ENCODE measurements at regions not wholly inside any gene's neighbourhood (a gene's known extent, or its start where the extent isn't known, plus 50 kb on each side); places are given as distances from the start of the nearest gene placed in this dataset.

DNA sequence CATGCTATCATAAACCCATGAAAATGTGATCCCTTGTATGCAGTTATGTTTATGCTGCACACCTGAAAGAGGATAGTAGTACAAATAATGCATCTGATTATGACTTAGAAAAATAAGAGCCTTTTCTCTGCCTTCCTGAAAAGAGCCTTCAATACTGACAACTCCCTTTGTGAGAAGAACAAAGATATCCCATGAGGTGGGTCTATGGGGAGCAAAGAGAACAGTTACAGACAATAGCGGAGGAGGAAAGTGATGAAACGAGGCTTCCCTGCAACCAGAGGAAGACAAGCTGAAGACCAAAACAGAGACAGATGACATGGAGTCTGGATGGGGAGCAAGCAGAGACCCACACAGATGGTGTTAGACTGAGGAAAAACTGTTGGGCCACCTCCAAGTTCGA lies 598.3 kb upstream of the PLXNA2 start:
- ATAC-seq (no peak), FAIRE-seq (no peak), DNase-seq (no peak)
- Histone ChIP-seq H3K9me3 (no peaks in the 10 kb centered on the region), H3K4me1 (no peaks in the 10 kb centered on the region), H3K27me3 (no peaks in the 10 kb centered on the region), H3K4me3 (no peak overlapping the region), H3K36me3 (no peaks in the 10 kb centered on the region), H3K27ac (no peak overlapping the region)
- 76 to 89% methylated on average over 3 of the region's 3 CpGs for WGBS, 2 donors
- intact Hi-C loops (cut with DNase I), result no loop called here
- TF ChIP-seq CTCF (IDR thresholded peaks at IDR 0.05), result no peak

DNA sequence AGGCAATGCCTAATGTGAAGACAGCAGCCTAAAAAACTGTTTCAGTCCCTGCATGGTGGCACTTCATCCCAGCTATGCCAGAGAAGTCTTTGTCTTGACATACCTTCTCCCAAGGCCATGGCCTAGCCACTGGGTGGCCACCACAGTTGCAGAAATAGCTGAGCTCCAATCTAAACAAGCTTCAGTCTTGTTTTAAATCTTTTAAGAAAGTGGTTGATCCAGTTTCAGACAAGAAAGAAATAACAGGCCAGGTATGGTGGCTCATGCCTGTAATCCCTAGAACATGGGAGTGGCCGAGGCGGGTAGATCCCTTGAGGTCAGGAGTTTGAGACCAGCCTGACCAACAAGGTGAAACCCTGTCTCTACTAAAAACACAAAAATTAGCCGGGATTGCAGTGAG lies 600.0 kb upstream of the PLXNA2 start:
- Histone ChIP-seq H3K27ac (no peak overlapping the region), H3K4me1 (no peaks in the 10 kb centered on the region), H3K9me3 (no peaks in the 10 kb centered on the region), H3K4me3 (no peak overlapping the region), H3K36me3 (no peaks in the 10 kb centered on the region), H3K27me3 (no peaks in the 10 kb centered on the region)
- TF ChIP-seq CTCF (IDR thresholded peaks at IDR 0.05), result no peak
- WGBS, 2 donors, result 96 to 98% methylated on average over 3 of the region's 3 CpGs
- intact Hi-C loops (cut with DNase I), result no loop called here
- no peak for ATAC-seq
- no peak for DNase-seq
- no peak for FAIRE-seq

- Histone ChIP-seq H3K4me1 (no peaks in the 10 kb centered on the region), H3K27ac (no peak overlapping the region), H3K27me3 (no peaks in the 10 kb centered on the region), H3K4me3 (no peak overlapping the region), H3K36me3 (no peaks in the 10 kb centered on the region), H3K9me3 (no peaks in the 10 kb centered on the region)
- WGBS, 2 donors, result 63 to 75% methylated on average over 1 of the region's 1 CpG
- intact Hi-C loops (cut with DNase I), result no loop called here
- no peak for DNase-seq
- TF ChIP-seq CTCF (IDR thresholded peaks at IDR 0.05), result no peak
- ATAC-seq, result no peak
- no peak for FAIRE-seq
Measured at GRCh38 chr1:208848854-208849253, 604.7 kb upstream of the PLXNA2 start.

DNA sequence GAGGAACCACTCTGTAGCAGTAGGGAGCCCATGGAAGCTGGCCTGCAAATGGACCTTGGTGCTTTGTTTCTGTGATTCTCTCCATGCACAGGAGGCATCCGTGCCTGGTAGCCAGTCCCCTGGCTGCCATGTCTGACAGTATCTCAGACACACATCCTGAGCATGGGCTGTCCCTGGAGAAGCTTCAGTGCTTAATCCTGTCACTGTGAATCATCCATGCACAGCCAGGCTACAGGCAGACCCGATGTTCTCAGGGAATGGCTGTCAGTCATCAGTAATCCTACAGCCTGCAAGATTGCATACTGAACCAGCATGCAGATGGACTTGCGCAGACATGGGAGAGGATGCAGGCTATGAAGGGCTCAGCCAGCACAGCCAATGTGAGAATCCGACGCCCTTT lies 606.3 kb upstream of the PLXNA2 start:
- ATAC-seq (no peak), FAIRE-seq (no peak), DNase-seq (no peak)
- no peaks in the 10 kb centered on the region for H3K36me3 ChIP-seq
- H3K4me1 ChIP-seq, result no peaks in the 10 kb centered on the region
- intact Hi-C loops (cut with DNase I), result no loop called here
- H3K27ac ChIP-seq, result no peak overlapping the region
- TF ChIP-seq CTCF (IDR thresholded peaks at IDR 0.05), result no peak
- no peak overlapping the region for H3K4me3 ChIP-seq
- H3K27me3 ChIP-seq, result no peaks in the 10 kb centered on the region
- 69 to 76% methylated on average over 5 of the region's 5 CpGs for WGBS, 2 donors
- H3K9me3 ChIP-seq, result no peaks in the 10 kb centered on the region

DNA sequence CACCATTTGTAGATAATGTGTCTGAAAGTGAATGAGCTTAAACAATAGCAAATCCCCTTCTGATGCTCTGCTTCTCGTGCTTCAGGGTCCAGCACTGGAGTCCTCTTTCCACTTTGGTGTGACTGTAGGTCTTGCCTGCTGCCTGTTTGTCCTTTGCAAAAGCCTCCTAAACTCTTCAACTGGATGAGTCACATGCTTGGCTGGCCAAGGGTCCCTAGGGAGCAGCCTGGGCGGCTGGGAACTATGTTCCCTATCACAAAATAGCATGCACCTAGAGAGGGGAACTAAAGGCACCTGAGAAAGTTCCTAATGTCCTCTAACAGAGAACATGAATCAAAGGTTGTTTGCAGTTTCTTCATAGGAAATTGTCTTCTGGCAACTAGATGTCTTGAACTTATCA lies 607.2 kb upstream of the PLXNA2 start:
- intact Hi-C loops (cut with DNase I), result no loop called here
- Histone ChIP-seq H3K4me3 (no peak overlapping the region), H3K9me3 (no peaks in the 10 kb centered on the region), H3K27ac (no peak overlapping the region), H3K4me1 (no peaks in the 10 kb centered on the region), H3K36me3 (no peaks in the 10 kb centered on the region), H3K27me3 (no peaks in the 10 kb centered on the region)
- ATAC-seq, result no peak
- FAIRE-seq, result no peak
- no peak for DNase-seq
- TF ChIP-seq CTCF (IDR thresholded peaks at IDR 0.05), result no peak
- WGBS, 2 donors, result 60 to 70% methylated on average over 2 of the region's 2 CpGs
